SK-N-SH (cell line): ENCODE measurements at regions not wholly inside any gene's neighbourhood (a gene's known extent, or its start where the extent isn't known, plus 50 kb on each side); places are given as distances from the start of the nearest gene placed in this dataset.

Experiments used
- CTCF ChIA-PET: fragments of 300-600, 350-600 bp; formaldehyde crosslinking; extraction: SDS; loops from one replicate; lab custom pipeline; 2021; lab: Yijun Ruan, JAX
- POLR2A ChIA-PET: fragments of 350-600 bp; sonication (Branson Sonifier 250); formaldehyde crosslinking; extraction: SDS; loops from one replicate; lab custom pipeline; 2020; ENCODE audit warnings: antibody characterized with exemption, inconsistent platforms; lab: Yijun Ruan, JAX
- DNase-seq: peaks from one replicate; pipeline ENCODE4 v3.0.0; 2012
- H2AFZ ChIP-seq: fragments of 200-600 bp; sonication (generic); 2 replicates; pipeline ENCODE4 v1.8.1; 2016; ENCODE audit warnings: antibody characterized with exemption, mild to moderate bottlenecking, low read depth
- H3F3A ChIP-seq: fragments of 200-600 bp; sonication (generic); replicated peaks from 2 replicates; pipeline ENCODE3; 2016; ENCODE audit warnings: antibody characterized with exemption, mild to moderate bottlenecking; ENCODE audit not compliant: insufficient read depth
- H3K27ac ChIP-seq, 2 experiments: fragments of 200-500 bp in 1 of 2; fragments of 200-600 bp in 1 of 2; sonication (Bioruptor generic) in 1 of 2; sonication (generic), shearing (Covaris generic) in 1 of 2; 2 replicates each; pipeline versions ENCODE4 v1.5.1 to v1.6.1; 2014 to 2016; ENCODE audit warnings: low read depth in 2 of 2, inconsistent platforms in 1 of 2, low read length in 1 of 2, mild to moderate bottlenecking in 1 of 2, mixed read lengths in 1 of 2
- H3K27me3 ChIP-seq: fragments of 200-600 bp; sonication (generic), shearing (Covaris generic); 2 replicates; pipeline ENCODE4 v1.6.1; 2016; ENCODE audit warnings: mixed run types; ENCODE audit not compliant: insufficient read depth
- H3K36me3 ChIP-seq, 2 experiments: fragments of 200-500 bp in 1 of 2; fragments of 200-600 bp in 1 of 2; sonication (Bioruptor generic) in 1 of 2; sonication (generic) in 1 of 2; replicated peaks in 1 of 2; 2 replicates each; pipeline versions ENCODE3 to v1.5.1; 2014 to 2016; ENCODE audit warnings: low read length in 1 of 2, mild to moderate bottlenecking in 1 of 2; ENCODE audit not compliant: insufficient read depth in 2 of 2, control insufficient read depth in 1 of 2
- H3K4me1 ChIP-seq, 2 experiments: fragments of 200-500 bp in 1 of 2; fragments of 200-600 bp in 1 of 2; sonication (Bioruptor generic) in 1 of 2; sonication (generic), shearing (Covaris generic) in 1 of 2; 2 replicates each; pipeline versions ENCODE4 v1.5.1 to v1.6.1; 2014 to 2016; ENCODE audit warnings: low read depth in 1 of 2, low read length in 1 of 2, mixed run types in 1 of 2; ENCODE audit not compliant: insufficient read depth in 2 of 2, control insufficient read depth in 1 of 2
- H3K4me2 ChIP-seq: fragments of 200-600 bp; sonication (generic), shearing (Covaris generic); 2 replicates; pipeline ENCODE4 v1.6.1; 2017; ENCODE audit warnings: mixed run types
- H3K4me3 ChIP-seq, 2 experiments: fragments of 200-500 bp in 1 of 2; fragments of 200-600 bp in 1 of 2; sonication (Bioruptor generic) in 1 of 2; sonication (generic), shearing (Covaris generic) in 1 of 2; 2 replicates each; pipeline versions ENCODE4 v1.5.1 to v1.8.1; 2014 to 2016; ENCODE audit warnings: low read depth in 2 of 2, inconsistent platforms in 1 of 2, low read length in 1 of 2, mild to moderate bottlenecking in 1 of 2, mixed read lengths in 1 of 2, moderate library complexity in 1 of 2
- H3K79me2 ChIP-seq: fragments of 200-600 bp; sonication (generic); 2 replicates; pipeline ENCODE4 v1.8.1; 2017; ENCODE audit warnings: mild to moderate bottlenecking; ENCODE audit not compliant: insufficient read depth
- H3K9ac ChIP-seq: fragments of 200-600 bp; sonication (generic); 2 replicates; pipeline ENCODE4 v1.6.1; 2017; ENCODE audit warnings: mixed run types
- H3K9me2 ChIP-seq: fragments of 200-600 bp; sonication (generic); 2 replicates; pipeline ENCODE4 v1.6.1; 2017; ENCODE audit warnings: mixed run types
- H3K9me3 ChIP-seq: fragments of 200-600 bp; sonication (generic); 2 replicates; pipeline ENCODE4 v1.6.1; 2017; ENCODE audit warnings: mixed run types, mild to moderate bottlenecking, moderate library complexity
- H4K20me1 ChIP-seq: fragments of 200-600 bp; sonication (generic); 2 replicates; pipeline ENCODE4 v1.6.1; 2017; ENCODE audit warnings: mild to moderate bottlenecking, mixed run types; ENCODE audit not compliant: insufficient read depth
- ELF1 ChIP-seq: IDR thresholded peaks from 2 replicates; pipeline ENCODE4 v1.4.0; 2012
- FOSL2 ChIP-seq: IDR thresholded peaks from 2 replicates; pipeline ENCODE4 v1.4.0; 2012; ENCODE audit warnings: low read depth, mild to moderate bottlenecking, moderate library complexity, borderline replicate concordance
- FOXM1 ChIP-seq: IDR thresholded peaks from 2 replicates; pipeline ENCODE4 v1.4.0; 2012; ENCODE audit warnings: low read depth, mild to moderate bottlenecking
- GABPA ChIP-seq: IDR thresholded peaks from 2 replicates; pipeline ENCODE4 v1.4.0; 2012; ENCODE audit warnings: low read depth, mild to moderate bottlenecking
- GATA2 ChIP-seq: sonication (generic); formaldehyde crosslinking; IDR thresholded peaks from 2 replicates; pipeline ENCODE4 v1.5.0; 2020; ENCODE audit warnings: mild to moderate bottlenecking, missing genetic modification reagents
- IRF3 ChIP-seq: fragments of 150-350 bp; IDR thresholded peaks from 2 replicates; pipeline ENCODE4 v1.6.1; 2016; ENCODE audit warnings: mild to moderate bottlenecking, low read depth, low read length
- MXI1 ChIP-seq: IDR thresholded peaks from 2 replicates; pipeline ENCODE4 v1.6.1; 2012; ENCODE audit warnings: mild to moderate bottlenecking, low read depth, low read length, improper control_type of control experiment
- NFIC ChIP-seq: IDR thresholded peaks from 2 replicates; pipeline ENCODE4 v1.4.0; 2012; ENCODE audit warnings: borderline replicate concordance
- NRF1 ChIP-seq: IDR thresholded peaks from 2 replicates; pipeline ENCODE4 v1.6.1; 2012; ENCODE audit warnings: low read depth, mild to moderate bottlenecking, low read length
- RAD21 ChIP-seq: IDR thresholded peaks from 2 replicates; pipeline ENCODE4 v1.6.1; 2012; ENCODE audit warnings: mild to moderate bottlenecking, low read length
- REST ChIP-seq: IDR thresholded peaks from 2 replicates; pipeline ENCODE4 v1.6.1; 2012; ENCODE audit warnings: mild to moderate bottlenecking, low read depth, low read length, moderate library complexity
- RXRA ChIP-seq: IDR thresholded peaks from 2 replicates; pipeline ENCODE4 v1.4.0; 2012; ENCODE audit warnings: low read depth, mild to moderate bottlenecking, borderline replicate concordance
- SIN3A ChIP-seq: IDR thresholded peaks from 2 replicates; pipeline ENCODE4 v1.6.1; 2012; ENCODE audit warnings: low read depth, mild to moderate bottlenecking, low read length, moderate library complexity, borderline replicate concordance
- SMC3 ChIP-seq: IDR thresholded peaks from 2 replicates; pipeline ENCODE4 v1.6.1; 2012; ENCODE audit warnings: low read depth, low read length, improper control_type of control experiment
- TEAD4 ChIP-seq: IDR thresholded peaks from 2 replicates; pipeline ENCODE4 v1.4.0; 2012; ENCODE audit warnings: mild to moderate bottlenecking, borderline replicate concordance; ENCODE audit not compliant: insufficient read depth
- USF1 ChIP-seq: IDR thresholded peaks from 2 replicates; pipeline ENCODE4 v1.4.0; 2012; ENCODE audit warnings: low read depth, borderline replicate concordance
- WGBS: methylation state at CpG from one replicate; pipeline ENCODE4 v1.1.6; 2017; ENCODE audit warnings: low lambda C conversion rate; 5-methylcytosine and 5-hydroxymethylcytosine counted together

- H3K27ac ChIP-seq = no peak overlapping the region
- no peaks in the 10 kb centered on the region for H3K27me3 ChIP-seq
- no peaks in the 10 kb centered on the region for H4K20me1 ChIP-seq
- H3K4me1 ChIP-seq = no peaks in the 10 kb centered on the region
- DNase-seq = no peak
- H3F3A ChIP-seq = no peaks in the 10 kb centered on the region
- no peaks in the 10 kb centered on the region for H3K79me2 ChIP-seq
- no peak overlapping the region for H3K9ac ChIP-seq
- H3K9me3 ChIP-seq = no peaks in the 10 kb centered on the region
- ChIA-PET CTCF (interaction anchor here (1.8 kb wide), 1 partner anchor 15 kb away, joined by 3 read pairs; no protein-coding TSS in a partner anchor), POLR2A (no interaction called here)
- no peak overlapping the region for H3K4me2 ChIP-seq
- TF ChIP-seq NFIC = no peak
- no peak for TF ChIP-seq REST
- TF ChIP-seq RAD21 = no peak
- no peak for TF ChIP-seq SIN3A
- TF ChIP-seq RXRA = no peak
- no peak for TF ChIP-seq ELF1
- TF ChIP-seq IRF3 = no peak
- TF ChIP-seq TEAD4 = no peak
- TF ChIP-seq GABPA = no peak
- TF ChIP-seq FOXM1 = no peak
- no peak for TF ChIP-seq FOSL2
- TF ChIP-seq MXI1 = no peak
- TF ChIP-seq SMC3 = no peak
- TF ChIP-seq USF1 = no peak
- no peak for TF ChIP-seq GATA2 (CRISPR knock-in tag)
- TF ChIP-seq NRF1 = no peak
- no peak overlapping the region for H2AFZ ChIP-seq
- no peaks in the 10 kb centered on the region for H3K9me2 ChIP-seq
- 21% methylated on average over 1 of the region's 1 CpG for WGBS
- no peak overlapping the region for H3K4me3 ChIP-seq
- no peaks in the 10 kb centered on the region for H3K36me3 ChIP-seq
These were observed 736.6 kb downstream of the DHX35 start for GRCh38 chr20:39698752-39699151.
